ENCODE measurements at regions not wholly inside any gene's neighbourhood (a gene's known extent, or its start where the extent isn't known, plus 50 kb on each side); places are given as distances from the start of the nearest gene placed in this dataset.

- Histone ChIP-seq H3K27ac (no peak overlapping the region), H2AFZ (no peak overlapping the region), H3K9ac (no peak overlapping the region), H3K36me3 (ENCODE audit: control insufficient read depth, insufficient read depth, low read length) (no peaks in the 10 kb centered on the region), H3K4me2 (ENCODE audit: low read length) (no peak overlapping the region), H3K4me3 (ENCODE audit: low read depth, low read length) (no peak overlapping the region), H3K9me3 (ENCODE audit: control insufficient read depth, low read length) (no peaks in the 10 kb centered on the region), H3K4me1 (no peaks in the 10 kb centered on the region), H3K79me2 (no peaks in the 10 kb centered on the region), H3K27me3 (ENCODE audit: control insufficient read depth, insufficient read depth, low read length) (no peaks in the 10 kb centered on the region)
- TF ChIP-seq CTCF (IDR thresholded peaks at IDR 0.05), result no peak
Measured at GRCh38 chr13:33525763-33526162, 240.2 kb upstream of the STARD13 start.

GRCh38 chr13:33526718-33527117 is 241.2 kb upstream of the STARD13 start:
- Histone ChIP-seq H3K27ac (no peak overlapping the region), H3K4me2 (ENCODE audit: low read length) (no peak overlapping the region), H3K79me2 (no peaks in the 10 kb centered on the region), H3K9me3 (ENCODE audit: control insufficient read depth, low read length) (no peaks in the 10 kb centered on the region), H3K4me3 (ENCODE audit: low read depth, low read length) (no peak overlapping the region), H3K27me3 (ENCODE audit: control insufficient read depth, insufficient read depth, low read length) (no peaks in the 10 kb centered on the region), H3K9ac (no peak overlapping the region), H3K4me1 (no peaks in the 10 kb centered on the region), H2AFZ (no peak overlapping the region), H3K36me3 (ENCODE audit: control insufficient read depth, insufficient read depth, low read length) (no peaks in the 10 kb centered on the region)
- no peak for TF ChIP-seq CTCF (IDR thresholded peaks at IDR 0.05)

GRCh38 chr13:33528896-33529295 is 243.3 kb upstream of the STARD13 start:
- H3K27ac ChIP-seq, result no peak overlapping the region
- no peaks in the 10 kb centered on the region for H3K4me1 ChIP-seq
- no peaks in the 10 kb centered on the region for H3K36me3 ChIP-seq (ENCODE audit: control insufficient read depth, insufficient read depth, low read length)
- H3K79me2 ChIP-seq, result no peaks in the 10 kb centered on the region
- no peak overlapping the region for H3K4me2 ChIP-seq (ENCODE audit: low read length)
- no peak for TF ChIP-seq CTCF (IDR thresholded peaks at IDR 0.05)
- no peaks in the 10 kb centered on the region for H3K27me3 ChIP-seq (ENCODE audit: control insufficient read depth, insufficient read depth, low read length)
- no peaks in the 10 kb centered on the region for H3K9me3 ChIP-seq (ENCODE audit: control insufficient read depth, low read length)
- H3K9ac ChIP-seq, result no peak overlapping the region
- H2AFZ ChIP-seq, result no peak overlapping the region
- H3K4me3 ChIP-seq (ENCODE audit: low read depth, low read length), result no peak overlapping the region

GRCh38 chr13:33531484-33531883 is 245.9 kb upstream of the STARD13 start:
- Histone ChIP-seq H3K27ac (no peak overlapping the region), H3K9me3 (ENCODE audit: control insufficient read depth, low read length) (no peaks in the 10 kb centered on the region), H3K27me3 (ENCODE audit: control insufficient read depth, insufficient read depth, low read length) (no peaks in the 10 kb centered on the region), H2AFZ (no peak overlapping the region), H3K4me1 (no peaks in the 10 kb centered on the region), H3K4me2 (ENCODE audit: low read length) (no peak overlapping the region), H3K79me2 (no peaks in the 10 kb centered on the region), H3K4me3 (ENCODE audit: low read depth, low read length) (no peak overlapping the region), H3K9ac (no peak overlapping the region), H3K36me3 (ENCODE audit: control insufficient read depth, insufficient read depth, low read length) (no peaks in the 10 kb centered on the region)
- no peak for TF ChIP-seq CTCF (IDR thresholded peaks at IDR 0.05)

GRCh38 chr13:33535061-33535460 is 249.5 kb upstream of the STARD13 start:
- Histone ChIP-seq H3K9ac (no peak overlapping the region), H3K4me2 (ENCODE audit: low read length) (no peak overlapping the region), H3K36me3 (ENCODE audit: control insufficient read depth, insufficient read depth, low read length) (no peaks in the 10 kb centered on the region), H3K4me3 (ENCODE audit: low read depth, low read length) (no peak overlapping the region), H3K79me2 (no peaks in the 10 kb centered on the region), H2AFZ (no peak overlapping the region), H3K9me3 (ENCODE audit: control insufficient read depth, low read length) (no peaks in the 10 kb centered on the region), H3K27ac (no peak overlapping the region), H3K4me1 (no peaks in the 10 kb centered on the region), H3K27me3 (ENCODE audit: control insufficient read depth, insufficient read depth, low read length) (no peaks in the 10 kb centered on the region)
- no peak for TF ChIP-seq CTCF (IDR thresholded peaks at IDR 0.05)

Data from parathyroid adenoma (tissue), 2 donors.